NCI-H1092 (cell line): ENCODE measurements at regions not wholly inside any gene's neighbourhood (a gene's known extent, or its start where the extent isn't known, plus 50 kb on each side); places are given as distances from the start of the nearest gene placed in this dataset.
A peak's percentile ranks its signal among the peaks of the same experiment; 100 is the strongest.
"Not testable (repeated sequence)": the region's sequence is repeated elsewhere in the genome, so short reads cannot be mapped to it uniquely, and the experiment has no call there.

Experiments used
- DNase-seq: peaks from one replicate; lab custom pipeline; 2025; lab: John Stamatoyannopoulos, UW

DNA sequence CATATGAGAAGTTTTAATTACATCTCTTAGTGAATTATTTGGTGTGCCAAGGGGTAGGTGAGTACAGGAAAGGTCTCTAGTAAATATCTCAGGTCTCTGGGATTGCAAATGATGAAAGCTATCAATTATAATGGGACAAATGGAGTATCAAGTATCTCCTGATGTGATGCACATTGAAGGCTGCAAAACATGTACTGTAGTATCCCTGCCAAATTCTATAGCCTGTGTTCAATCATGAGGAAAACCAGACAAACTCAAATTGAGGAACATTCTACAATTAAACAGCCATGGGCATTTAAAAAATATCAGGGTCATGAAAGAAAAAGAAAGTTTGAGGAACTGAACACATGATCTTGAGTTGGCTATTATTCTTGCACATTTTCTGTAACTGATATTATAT is 665.4 kb upstream of the PABPC4L start:
- DNase-seq, result no peak

GRCh38 chr4:134865675-134866074 is 664.1 kb upstream of the PABPC4L start:
- DNase-seq, result no peak

DNA sequence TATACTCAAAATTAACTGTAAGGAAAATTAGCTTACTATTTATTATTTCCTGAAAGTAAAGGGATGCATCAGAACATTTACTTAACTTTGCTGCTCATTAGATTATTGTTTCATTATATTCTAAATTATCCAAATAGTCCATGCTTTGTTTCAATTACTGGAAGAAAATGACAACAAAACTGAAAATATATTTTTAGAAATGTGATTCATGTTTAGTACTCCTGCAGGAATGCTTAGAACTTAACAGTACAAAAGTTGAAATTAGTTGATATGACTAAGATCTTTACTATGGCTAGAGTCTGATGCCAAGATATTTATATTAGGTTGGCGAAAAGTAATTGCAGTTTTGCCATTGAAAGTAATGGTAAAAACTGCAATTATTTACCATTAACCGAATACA is 660.5 kb upstream of the PABPC4L start:
- DNase-seq, result no peak

- no peak for DNase-seq
These were observed 647.1 kb upstream of the PABPC4L start for GRCh38 chr4:134848681-134849080.

DNA sequence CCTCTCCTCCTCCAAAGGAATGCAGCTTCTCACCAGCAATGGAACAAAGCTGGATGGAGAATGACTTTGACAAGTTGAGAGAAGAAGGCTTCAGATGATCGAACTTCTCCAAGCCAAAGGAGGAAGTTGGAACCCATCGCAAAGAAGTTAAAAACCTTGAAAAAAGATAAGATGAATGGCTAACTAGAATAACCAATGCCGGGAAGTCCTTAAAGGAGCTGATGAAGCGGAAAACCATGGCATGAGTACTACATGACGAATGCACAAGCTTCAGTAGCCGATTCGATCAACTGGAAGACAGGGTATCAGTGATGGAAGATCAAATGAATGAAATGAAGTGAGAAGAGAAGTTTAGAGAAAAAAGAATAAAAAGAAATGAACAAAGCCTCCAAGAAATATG is 629.2 kb upstream of the PABPC4L start:
- not testable (repeated sequence) for DNase-seq

DNA sequence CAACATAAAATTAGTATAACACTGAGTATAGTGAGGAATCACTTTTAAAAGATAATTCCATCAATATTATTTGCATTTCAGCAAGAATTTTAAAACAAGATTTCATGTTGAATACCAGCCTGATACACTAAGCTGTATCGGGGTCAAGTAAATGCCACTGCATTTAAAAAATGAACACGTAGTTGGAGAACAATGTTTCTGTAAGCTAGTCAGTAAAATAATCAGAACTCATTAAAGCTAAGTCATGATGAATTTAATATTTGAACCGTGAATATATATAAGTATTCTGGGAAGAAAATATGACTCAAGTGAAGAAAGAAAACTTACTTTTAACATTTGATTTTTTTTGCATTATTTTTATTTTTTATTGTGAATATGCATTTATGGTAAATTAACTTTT is 611.0 kb upstream of the PABPC4L start:
- no peak for DNase-seq

- no peak for DNase-seq
These were observed 605.7 kb upstream of the PABPC4L start for GRCh38 chr4:134807231-134807745.

GRCh38 chr4:134798573-134798972 is 597.0 kb upstream of the PABPC4L start:
- DNase-seq, result no peak

DNA sequence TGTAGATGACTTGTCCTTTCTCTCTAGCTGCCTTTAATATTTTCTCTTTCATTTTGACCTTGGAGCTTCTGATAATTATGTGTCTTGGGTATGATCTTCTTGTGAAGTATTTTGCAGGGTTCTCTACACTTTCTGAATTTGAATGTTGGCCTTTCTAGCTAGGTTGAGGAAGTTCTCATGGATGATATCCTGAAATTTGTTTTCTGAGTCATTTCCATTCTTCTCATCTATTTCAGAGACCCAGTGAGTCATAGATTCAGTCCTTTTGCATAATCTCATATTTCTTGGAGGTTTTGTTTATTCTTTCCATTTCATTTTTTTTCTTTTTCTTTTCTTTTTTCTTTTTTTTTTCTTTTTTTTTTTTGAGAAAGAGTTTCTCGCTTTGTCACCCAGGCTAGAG is 585.7 kb upstream of the PABPC4L start:
- DNase-seq, result no peak

GRCh38 chr4:134780244-134780643 is 578.7 kb upstream of the PABPC4L start:
- DNase-seq, result no peak

- DNase-seq, result peak; percentile 24
These were observed 576.0 kb upstream of the PABPC4L start for GRCh38 chr4:134777606-134778005.

- DNase-seq, result no peak
These were observed 572.0 kb upstream of the PABPC4L start for GRCh38 chr4:134773497-134774000.

DNA sequence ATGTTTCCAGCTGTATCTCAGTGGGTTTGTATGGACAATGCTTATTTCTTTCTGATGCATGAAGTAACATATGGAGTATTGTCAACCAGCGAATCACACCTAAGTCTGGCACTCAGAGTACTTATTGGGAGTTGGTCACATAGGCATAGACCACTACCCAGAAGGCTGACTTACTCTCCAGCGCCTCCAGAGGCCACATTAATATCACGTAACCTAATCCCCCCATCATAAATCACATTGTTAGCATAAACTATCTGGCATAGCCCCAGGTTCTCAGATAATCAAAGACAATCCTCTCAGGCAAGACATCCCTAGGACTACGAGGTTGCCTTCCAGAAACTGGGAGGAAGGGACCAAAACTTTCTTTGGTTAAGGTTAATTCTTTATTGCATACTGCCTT is 560.5 kb upstream of the PABPC4L start:
- no peak for DNase-seq

- no peak for DNase-seq
These were observed 554.8 kb upstream of the PABPC4L start for GRCh38 chr4:134756421-134756820.

DNA sequence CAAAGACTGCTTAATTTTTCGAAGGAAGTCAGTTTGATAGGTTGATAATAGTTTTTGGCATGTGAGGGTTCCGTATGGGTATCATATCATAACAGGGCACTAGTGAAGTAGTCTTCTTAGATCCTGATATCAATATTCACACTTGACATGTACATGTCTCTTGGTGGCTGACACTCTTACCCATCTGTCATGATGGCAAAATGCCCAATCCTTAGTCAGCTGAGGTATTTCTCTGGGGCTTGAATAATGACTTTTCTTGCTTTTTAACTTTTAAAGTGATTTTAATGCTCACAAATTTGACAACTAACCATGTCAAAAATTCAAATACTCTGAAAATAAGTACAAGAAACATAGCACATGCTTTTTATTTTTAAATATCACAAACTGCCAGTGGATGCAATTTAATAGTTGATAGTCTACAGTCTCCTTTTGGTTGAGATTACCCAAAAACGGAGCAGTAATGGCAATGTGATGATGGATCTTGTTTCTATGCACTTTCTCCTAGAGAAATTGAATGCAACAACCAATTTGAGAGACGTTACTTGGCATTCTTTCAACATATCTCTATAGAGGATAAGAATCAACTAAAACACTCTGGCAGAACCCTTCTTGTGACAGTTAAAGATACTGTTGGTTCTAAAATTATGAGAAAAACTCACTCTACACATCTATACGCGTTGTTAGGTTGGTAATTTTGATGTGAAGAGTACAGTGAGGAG is 552.9 kb upstream of the PABPC4L start:
- no peak for DNase-seq

DNA sequence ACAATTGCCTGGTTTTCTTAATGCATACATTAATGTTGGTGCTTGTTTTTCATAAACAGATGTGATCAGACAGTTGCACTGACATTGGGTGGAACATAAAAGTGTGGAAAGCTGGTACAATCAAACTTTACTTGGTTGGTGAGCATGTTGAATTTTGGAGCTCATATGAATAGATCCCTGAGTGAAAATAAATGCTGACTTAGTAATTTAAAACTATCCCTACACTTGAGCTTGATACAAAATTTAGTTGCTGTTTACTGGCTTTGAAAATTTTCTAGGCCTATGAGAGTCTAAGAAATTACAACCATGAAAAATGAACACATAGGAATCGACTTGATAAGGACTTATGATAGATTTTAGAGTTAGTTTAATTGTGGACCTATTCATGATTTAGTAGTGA is 551.8 kb upstream of the PABPC4L start:
- no peak for DNase-seq

- no peak for DNase-seq
These were observed 545.7 kb upstream of the PABPC4L start for GRCh38 chr4:134747108-134747805.

GRCh38 chr4:134740290-134740689 is 538.7 kb upstream of the PABPC4L start:
- DNase-seq, result no peak

DNA sequence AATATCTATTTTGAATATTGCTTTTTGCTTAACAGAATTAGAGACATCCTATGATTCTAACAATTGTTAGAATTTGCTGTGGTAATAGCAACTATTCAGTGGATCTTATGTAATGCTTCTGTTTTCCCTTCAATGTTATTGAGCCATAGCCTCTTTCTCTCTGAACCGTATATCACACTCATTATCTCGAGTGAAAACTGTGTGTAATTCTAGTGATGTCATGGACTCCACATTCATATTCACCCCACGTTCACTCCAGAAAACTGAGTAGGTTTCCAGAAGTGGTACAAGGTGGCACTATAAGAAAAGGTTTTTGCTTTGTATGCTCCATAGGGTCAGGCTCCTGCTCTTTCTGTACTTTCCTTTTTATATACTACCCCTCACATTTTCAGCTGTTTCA is 534.3 kb upstream of the PABPC4L start:
- DNase-seq, result no peak

DNA sequence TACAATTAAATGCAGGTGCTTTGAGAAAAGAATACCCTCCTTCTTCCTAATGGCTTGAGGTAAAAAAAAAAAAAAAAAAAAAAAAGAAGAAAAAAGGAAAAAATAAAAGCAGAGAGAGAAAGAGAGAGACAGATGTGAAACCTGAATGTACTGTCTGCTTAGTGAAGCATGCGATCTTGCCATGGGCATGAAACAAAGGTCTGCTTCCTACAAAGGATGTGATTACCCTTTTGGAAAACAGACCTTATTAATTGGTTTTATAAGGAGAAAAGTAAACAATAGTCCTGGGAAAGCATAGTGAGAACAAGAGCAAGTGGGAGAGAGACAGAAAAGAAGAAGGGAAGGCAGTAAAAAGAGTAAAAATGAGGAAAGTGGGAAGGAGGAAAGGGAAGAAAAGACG is 526.1 kb upstream of the PABPC4L start:
- no peak for DNase-seq

DNA sequence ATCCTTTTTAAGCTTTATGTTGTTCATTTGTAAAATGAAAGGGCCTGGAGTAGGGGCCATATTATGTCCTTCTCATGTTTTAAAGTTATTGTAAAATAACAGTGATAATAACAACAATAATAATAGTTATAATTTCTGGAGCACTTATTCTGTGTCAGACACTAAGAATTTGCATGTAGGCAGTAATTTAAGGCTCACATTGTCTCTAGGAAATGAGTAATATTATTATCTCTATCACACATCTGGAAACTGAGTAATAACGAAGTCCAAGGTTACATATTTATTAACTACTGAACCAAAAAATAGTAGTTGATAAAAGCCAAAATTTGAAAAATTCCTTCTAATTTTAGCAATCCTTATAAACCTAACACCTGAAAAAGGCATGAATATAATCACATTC is 520.7 kb upstream of the PABPC4L start:
- DNase-seq, result no peak

DNA sequence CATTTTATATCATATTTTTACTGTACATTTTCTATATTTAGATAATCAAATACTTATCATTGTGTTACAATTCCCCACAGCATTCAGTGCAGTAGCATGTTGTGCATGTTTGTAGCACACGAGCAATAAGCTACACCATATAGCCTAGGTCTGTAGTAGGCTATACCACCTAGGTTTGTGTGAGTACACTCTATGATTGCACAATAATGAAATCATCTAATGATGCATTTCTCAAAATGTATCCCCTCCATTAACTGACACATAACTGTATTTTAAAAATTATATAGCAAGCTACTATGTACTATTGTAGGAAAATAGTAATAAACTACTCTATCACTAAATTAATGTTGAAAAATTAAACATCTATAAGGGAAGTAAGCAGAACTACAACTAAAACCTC is 518.4 kb upstream of the PABPC4L start:
- DNase-seq, result no peak

DNA sequence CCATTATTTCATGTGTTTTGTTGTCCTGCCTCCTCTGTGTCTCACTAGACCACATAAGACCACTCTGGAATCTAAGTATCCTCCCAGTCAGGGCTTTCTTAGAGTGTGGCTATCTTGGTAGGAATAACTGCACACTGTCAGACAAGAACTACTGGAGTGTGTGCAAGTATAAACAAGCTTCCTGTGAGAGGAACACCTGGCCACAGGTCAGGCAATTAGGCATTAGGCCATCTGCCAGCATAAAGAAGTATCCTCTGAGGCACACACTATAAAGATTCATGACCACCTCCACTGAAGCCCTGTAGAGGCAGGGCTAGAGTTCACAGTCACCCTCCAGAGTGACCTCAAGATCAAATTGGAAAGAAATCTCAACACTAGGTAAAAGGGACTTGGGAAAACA is 507.0 kb upstream of the PABPC4L start:
- no peak for DNase-seq
